ENCODE measurements at regions not wholly inside any gene's neighbourhood (a gene's known extent, or its start where the extent isn't known, plus 50 kb on each side); places are given as distances from the start of the nearest gene placed in this dataset.

DNA sequence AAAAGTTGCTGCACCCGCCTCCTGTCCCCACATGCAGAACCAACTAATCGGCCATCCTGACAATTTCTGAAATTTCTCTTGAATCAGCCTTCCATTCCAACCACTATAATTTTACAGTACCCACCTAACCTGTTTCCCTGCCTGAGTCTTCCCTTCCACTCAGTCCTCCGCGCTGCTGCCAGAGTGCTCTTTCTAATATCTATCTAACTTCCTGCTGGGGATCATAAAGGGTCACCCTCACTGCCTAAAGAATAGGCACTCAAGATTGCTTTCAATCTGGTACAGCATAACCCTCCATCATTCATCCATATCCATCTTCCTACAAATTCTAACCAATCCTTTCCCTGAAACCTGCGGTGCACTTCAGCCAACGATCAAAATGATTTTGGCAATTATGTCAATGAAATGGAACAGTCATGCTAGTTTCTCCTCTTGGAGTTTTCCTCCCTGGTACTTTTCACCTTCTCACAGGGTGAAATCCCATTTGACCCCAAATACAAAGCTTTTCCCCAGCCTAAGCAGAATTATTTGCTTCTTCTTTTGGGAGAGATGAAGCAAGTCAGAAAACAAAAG is 117.5 kb upstream of the BEND6 start (continued):
- TF ChIP-seq, protein P1, sequence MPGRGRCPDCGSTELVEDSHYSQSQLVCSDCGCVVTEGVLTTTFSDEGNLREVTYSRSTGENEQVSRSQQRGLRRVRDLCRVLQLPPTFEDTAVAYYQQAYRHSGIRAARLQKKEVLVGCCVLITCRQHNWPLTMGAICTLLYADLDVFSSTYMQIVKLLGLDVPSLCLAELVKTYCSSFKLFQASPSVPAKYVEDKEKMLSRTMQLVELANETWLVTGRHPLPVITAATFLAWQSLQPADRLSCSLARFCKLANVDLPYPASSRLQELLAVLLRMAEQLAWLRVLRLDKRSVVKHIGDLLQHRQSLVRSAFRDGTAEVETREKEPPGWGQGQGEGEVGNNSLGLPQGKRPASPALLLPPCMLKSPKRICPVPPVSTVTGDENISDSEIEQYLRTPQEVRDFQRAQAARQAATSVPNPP (CRISPR knock-in tag; IDR thresholded peaks at IDR 0.05) = no peak
- TF ChIP-seq ZNF644 (CRISPR knock-in tag; IDR thresholded peaks at IDR 0.05; ENCODE audit: low read depth) = no peak

DNA sequence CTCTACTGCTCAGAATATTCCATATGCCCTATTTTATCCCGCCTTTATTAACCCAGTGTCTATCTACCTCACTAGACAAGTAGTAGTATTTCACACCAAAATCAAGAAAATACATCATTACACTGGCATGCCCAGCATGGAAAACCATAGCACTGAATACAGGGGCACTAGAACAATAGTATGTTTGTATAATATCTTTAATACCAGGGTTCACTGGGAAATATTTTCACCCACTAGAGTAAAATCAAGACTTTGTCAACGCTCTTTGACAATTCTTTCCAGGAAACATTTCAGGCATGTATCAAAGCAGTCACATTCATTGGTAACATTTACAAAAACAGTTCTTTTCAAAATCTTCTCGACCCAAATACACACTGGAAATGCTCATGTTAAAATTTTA is 119.3 kb upstream of the BEND6 start:
- Histone ChIP-seq H3K4me1 (ENCODE audit: insufficient read depth, low read length) (no peaks in the 10 kb centered on the region), H3K36me3 (replicated peaks in 1 of 2; ENCODE audit: control insufficient read depth in 1 of 2, insufficient read depth in 2 of 2, low read length in 2 of 2) (no peaks in the 10 kb centered on the region), H3K27ac (ENCODE audit: extremely low read length, insufficient read depth, low read length) (no peak overlapping the region), H4K20me1 (ENCODE audit: insufficient read depth, low read length) (no peaks in the 10 kb centered on the region), H3K9me3 (ENCODE audit: low read length) (no peaks in the 10 kb centered on the region), H3K4me2 (ENCODE audit: low read depth, low read length) (no peak overlapping the region), H3K27me3 (ENCODE audit: control insufficient read depth in 1 of 2, insufficient read depth in 2 of 2, low read length in 2 of 2) (no peaks in the 10 kb centered on the region), H3K79me2 (ENCODE audit: insufficient read depth, low read length) (no peaks in the 10 kb centered on the region), H3K4me3 (replicated peaks in 1 of 3; ENCODE audit: insufficient read depth in 1 of 3, low read depth in 2 of 3, low read length in 3 of 3) (no peak overlapping the region), H2AFZ (ENCODE audit: low read length) (no peak overlapping the region), H3K9ac (ENCODE audit: insufficient read depth, low read depth, low read length) (no peak overlapping the region)
- TF ChIP-seq HOXA7 (CRISPR knock-in tag; IDR thresholded peaks at IDR 0.05) (no peak), HHEX (CRISPR knock-in tag; IDR thresholded peaks at IDR 0.05) (no peak), CHD4 (IDR thresholded peaks at IDR 0.05; ENCODE audit: borderline replicate concordance, low read length) (no peak), SRY (CRISPR knock-in tag; IDR thresholded peaks at IDR 0.05) (no peak), RBM39 (IDR thresholded peaks at IDR 0.05; ENCODE audit: low read depth, low read length, poor library complexity, severe bottlenecking) (no peak), EP300 (IDR thresholded peaks at IDR 0.05; ENCODE audit: low read depth in 2 of 2, low read length in 2 of 2) (no peak), EP300 (CRISPR knock-in tag; IDR thresholded peaks at IDR 0.05; ENCODE audit: borderline replicate concordance) (no peak), NRL (CRISPR knock-in tag; IDR thresholded peaks at IDR 0.05; ENCODE audit: borderline replicate concordance) (no peak), ZNF670 (CRISPR knock-in tag; IDR thresholded peaks at IDR 0.05; ENCODE audit: borderline replicate concordance) (no peak), SMAD1 (CRISPR knock-in tag; IDR thresholded peaks at IDR 0.05; ENCODE audit: borderline replicate concordance, low read depth) (no peak), ZNF10 (CRISPR knock-in tag; IDR thresholded peaks at IDR 0.05; ENCODE audit: borderline replicate concordance, low read depth) (no peak), ZNF331 (CRISPR knock-in tag; IDR thresholded peaks at IDR 0.05) (no peak), MED1 (CRISPR knock-in tag; IDR thresholded peaks at IDR 0.05) (no peak)
- TF ChIP-seq, protein P2, sequence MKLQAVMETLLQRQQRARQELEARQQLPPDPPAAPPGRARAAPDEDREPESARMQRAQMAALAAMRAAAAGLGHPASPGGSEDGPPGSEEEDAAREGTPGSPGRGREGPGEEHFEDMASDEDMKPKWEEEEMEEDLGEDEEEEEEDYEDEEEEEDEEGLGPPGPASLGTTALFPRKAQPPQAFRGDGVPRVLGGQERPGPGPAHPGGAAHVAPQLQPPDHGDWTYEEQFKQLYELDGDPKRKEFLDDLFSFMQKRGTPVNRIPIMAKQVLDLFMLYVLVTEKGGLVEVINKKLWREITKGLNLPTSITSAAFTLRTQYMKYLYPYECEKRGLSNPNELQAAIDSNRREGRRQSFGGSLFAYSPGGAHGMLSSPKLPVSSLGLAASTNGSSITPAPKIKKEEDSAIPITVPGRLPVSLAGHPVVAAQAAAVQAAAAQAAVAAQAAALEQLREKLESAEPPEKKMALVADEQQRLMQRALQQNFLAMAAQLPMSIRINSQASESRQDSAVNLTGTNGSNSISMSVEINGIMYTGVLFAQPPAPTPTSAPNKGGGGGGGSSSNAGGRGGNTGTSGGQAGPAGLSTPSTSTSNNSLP (IDR thresholded peaks at IDR 0.05; ENCODE audit: low read depth, low read length) = no peak
- TF ChIP-seq, protein P3, sequence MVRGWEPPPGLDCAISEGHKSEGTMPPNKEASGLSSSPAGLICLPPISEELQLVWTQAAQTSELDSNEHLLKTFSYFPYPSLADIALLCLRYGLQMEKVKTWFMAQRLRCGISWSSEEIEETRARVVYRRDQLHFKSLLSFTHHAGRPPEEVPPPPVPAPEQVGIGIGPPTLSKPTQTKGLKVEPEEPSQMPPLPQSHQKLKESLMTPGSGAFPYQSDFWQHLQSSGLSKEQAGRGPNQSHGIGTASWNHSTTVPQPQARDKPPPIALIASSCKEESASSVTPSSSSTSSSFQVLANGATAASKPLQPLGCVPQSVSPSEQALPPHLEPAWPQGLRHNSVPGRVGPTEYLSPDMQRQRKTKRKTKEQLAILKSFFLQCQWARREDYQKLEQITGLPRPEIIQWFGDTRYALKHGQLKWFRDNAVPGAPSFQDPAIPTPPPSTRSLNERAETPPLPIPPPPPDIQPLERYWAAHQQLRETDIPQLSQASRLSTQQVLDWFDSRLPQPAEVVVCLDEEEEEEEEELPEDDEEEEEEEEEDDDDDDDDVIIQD (CRISPR knock-in tag; IDR thresholded peaks at IDR 0.05; ENCODE audit: low read depth) = no peak
- 60% methylated on average over 3 of the region's 3 CpGs for WGBS (ENCODE audit: low lambda C conversion rate)
- in situ Hi-C loops (cut with HindIII; ENCODE audit: extremely low pct_ligation_motif_present, low pct_unique_long_range_greater_than_20kb) (no loop called here), intact Hi-C loops (cut with micrococcal nuclease; ENCODE audit: unreplicated experiment) (no loop called here)
- no peak for DNase-seq (ENCODE audit: low spot score)
- ChIA-PET POLR2A (no interaction called here), CTCF (ENCODE audit: low intra/inter-chr PET ratio, low total read pairs) (no interaction called here)
- ATAC-seq = no peak
- FAIRE-seq = no peak
- no TSS peak for BruUV-seq (replicated peaks)

All from HepG2 (cell line).